Gastroesophageal sphincter (tissue), 4 donors: ENCODE measurements at regions not wholly inside any gene's neighbourhood (a gene's known extent, or its start where the extent isn't known, plus 50 kb on each side); places are given as distances from the start of the nearest gene placed in this dataset.

Experiments used
- ATAC-seq: fragments of 150-250 bp; one replicate; pipeline ENCODE4 v1.9.1; 2016; ENCODE audit warnings: mild to moderate bottlenecking, moderate library complexity
- H3K27ac ChIP-seq, 4 donors: fragments of 200-600 bp; sonication (generic) in 3 of 4; 1 replicate in 3 of 4; 2 replicates in 1 of 4; pipeline ENCODE4 v1.5.1; 2016 to 2019
- H3K27me3 ChIP-seq: fragments of 200-600 bp; sonication (generic); one replicate; pipeline ENCODE4 v1.5.1; 2019
- H3K36me3 ChIP-seq, 2 donors: fragments of 200-600 bp; sonication (generic); one replicate each; pipeline ENCODE4 v1.5.1; 2019; ENCODE audit warnings: control low read depth in 1 of 2
- H3K4me1 ChIP-seq, 3 donors: fragments of 200-600 bp; sonication (generic); 1 replicate in 2 of 3; 2 replicates in 1 of 3; pipeline ENCODE4 v1.5.1; 2016 to 2019; ENCODE audit warnings: control low read depth in 2 of 3
- H3K4me3 ChIP-seq, 2 donors: fragments of 200-600 bp; sonication (generic); one replicate each; pipeline ENCODE4 v1.5.1; 2019; ENCODE audit warnings: mild to moderate bottlenecking in 1 of 2, moderate library complexity in 1 of 2
- H3K9me3 ChIP-seq, 3 donors: fragments of 200-600 bp; sonication (generic); one replicate each; pipeline ENCODE4 v1.5.1; 2017 to 2019; ENCODE audit warnings: control low read depth in 2 of 3
- CTCF ChIP-seq, 4 experiments: fragments of 200-600 bp in 2 of 4; fragments of 450-650 bp in 2 of 4; sonication (generic) in 1 of 4; IDR thresholded peaks; one replicate each; pipeline ENCODE4 v1.5.1; 2017 to 2019; ENCODE audit warnings: antibody characterized with exemption in 4 of 4, mild to moderate bottlenecking in 2 of 4, moderate library complexity in 2 of 4
- EP300 ChIP-seq: sonication (generic); formaldehyde crosslinking; IDR thresholded peaks from one replicate; pipeline ENCODE4 v1.6.1; 2017; ENCODE audit warnings: antibody characterized with exemption, mild to moderate bottlenecking
- POLR2A ChIP-seq, 2 donors: fragments of 450-650 bp; IDR thresholded peaks; one replicate each; pipeline ENCODE4 v1.6.1; 2017; ENCODE audit warnings: antibody characterized with exemption in 2 of 2, mild to moderate bottlenecking in 2 of 2, moderate library complexity in 1 of 2
- POLR2AphosphoS5 ChIP-seq: sonication (generic); formaldehyde crosslinking; IDR thresholded peaks from one replicate; pipeline ENCODE4 v1.6.1; 2017; ENCODE audit warnings: antibody characterized with exemption
- WGBS, 2 donors: methylation state at CpG; one replicate each; pipeline ENCODE4 v1.1.5; 2018; ENCODE audit warnings: low coverage in 1 of 2; 5-methylcytosine and 5-hydroxymethylcytosine counted together

GRCh38 chr6:159487636-159488035, 205.4 kb downstream of the SOD2 start:
- Histone ChIP-seq H3K36me3 (no peaks in the 10 kb centered on the region), H3K4me3 (no peak overlapping the region), H3K4me1 (peaks cover 5 to 16% (median 6%) of the 10 kb centered on the region in 3 donors), H3K9me3 (no peaks in the 10 kb centered on the region), H3K27ac (no peak overlapping the region), H3K27me3 (no peaks in the 10 kb centered on the region)
- 58 to 91% methylated on average over 2 of the region's 2 CpGs for WGBS, 2 donors
- no peak for ATAC-seq
- no peak for TF ChIP-seq POLR2A (IDR thresholded peaks at IDR 0.05)
- no peak for TF ChIP-seq POLR2AphosphoS5
- no peak for TF ChIP-seq EP300
- no peak for TF ChIP-seq CTCF (IDR thresholded peaks at IDR 0.05)

DNA sequence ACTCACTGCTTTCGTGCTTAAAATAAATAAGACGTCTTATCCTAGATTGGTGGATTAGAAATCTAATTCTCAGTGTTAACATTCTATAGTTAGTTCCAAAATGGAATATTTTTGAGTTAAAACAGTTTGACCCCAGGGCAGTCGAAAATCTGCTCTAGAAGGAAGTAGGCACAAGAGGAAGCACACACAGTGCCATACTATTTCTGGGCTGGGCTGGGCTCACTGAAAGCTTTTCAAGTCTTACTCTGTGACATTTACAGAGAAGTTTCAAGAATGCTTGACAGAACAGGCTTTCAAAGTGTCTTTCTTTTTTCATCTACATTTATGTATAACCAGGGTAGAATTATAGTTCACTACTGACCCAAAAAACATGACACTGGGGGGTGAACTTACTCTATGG, 209.8 kb downstream of the SOD2 start:
- WGBS, 2 donors: 59 to 78% methylated on average over 1 to 3 of the region's 3 CpGs
- no peak for TF ChIP-seq POLR2A (IDR thresholded peaks at IDR 0.05)
- TF ChIP-seq EP300: no peak
- TF ChIP-seq POLR2AphosphoS5: no peak
- TF ChIP-seq CTCF (IDR thresholded peaks at IDR 0.05): no peak
- Histone ChIP-seq H3K4me1 (no peaks in the 10 kb centered on the region), H3K27me3 (no peaks in the 10 kb centered on the region), H3K36me3 (no peaks in the 10 kb centered on the region), H3K9me3 (no peaks in the 10 kb centered on the region), H3K4me3 (no peak overlapping the region), H3K27ac (no peak overlapping the region)
- ATAC-seq: no peak

DNA sequence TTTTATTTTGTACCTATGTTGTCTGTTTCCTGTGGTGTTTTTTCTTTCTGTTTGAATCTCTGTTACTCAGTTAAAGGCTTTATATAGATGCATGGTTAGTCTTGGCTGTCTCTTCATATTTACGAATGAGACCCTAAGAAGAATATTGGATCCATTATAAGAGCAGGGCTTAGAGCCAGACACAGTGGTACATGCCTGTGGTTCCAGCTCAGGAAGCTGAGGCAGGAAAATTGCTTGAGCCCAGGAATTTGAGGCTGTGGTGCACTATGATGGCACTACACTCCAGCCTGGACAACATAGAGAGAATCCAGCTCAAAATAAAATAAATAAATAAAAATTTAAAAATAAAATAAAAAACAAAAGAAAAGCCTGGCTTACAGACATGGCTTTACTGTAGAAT, 211.1 kb downstream of the SOD2 start:
- Histone ChIP-seq H3K27me3 (no peaks in the 10 kb centered on the region), H3K27ac (no peak overlapping the region), H3K9me3 (no peaks in the 10 kb centered on the region), H3K36me3 (no peaks in the 10 kb centered on the region), H3K4me3 (no peak overlapping the region), H3K4me1 (no peaks in the 10 kb centered on the region)
- TF ChIP-seq EP300: no peak
- TF ChIP-seq CTCF (IDR thresholded peaks at IDR 0.05): no peak
- no peak for TF ChIP-seq POLR2AphosphoS5
- no peak for TF ChIP-seq POLR2A (IDR thresholded peaks at IDR 0.05)
- ATAC-seq: no peak
- WGBS, 2 donors: 100% methylated on average over 1 of the region's 1 CpG; no CpG with 5 or more reads in 1 of the 2 donors

- WGBS, 2 donors: 91 to 100% methylated on average over 6 to 8 of the region's 8 CpGs
- Histone ChIP-seq H3K36me3 (no peaks in the 10 kb centered on the region), H3K4me1 (no peaks in the 10 kb centered on the region), H3K9me3 (no peaks in the 10 kb centered on the region), H3K27ac (no peak overlapping the region), H3K4me3 (no peak overlapping the region), H3K27me3 (no peaks in the 10 kb centered on the region)
- TF ChIP-seq POLR2A (IDR thresholded peaks at IDR 0.05) (no peak), EP300 (no peak), CTCF (IDR thresholded peaks at IDR 0.05) (no peak), POLR2AphosphoS5 (no peak)
- no peak for ATAC-seq
Measured at GRCh38 chr6:159480471-159480870, 212.6 kb downstream of the SOD2 start.

GRCh38 chr6:159479146-159479545, 213.9 kb downstream of the SOD2 start:
- no peaks in the 10 kb centered on the region for H3K27me3 ChIP-seq
- TF ChIP-seq EP300: no peak
- no peak for TF ChIP-seq CTCF (IDR thresholded peaks at IDR 0.05)
- no peak for TF ChIP-seq POLR2AphosphoS5
- TF ChIP-seq POLR2A (IDR thresholded peaks at IDR 0.05): no peak
- no peak overlapping the region for H3K27ac ChIP-seq
- no peak overlapping the region for H3K4me3 ChIP-seq
- peaks cover 0 to 5% (median 0%) of the 10 kb centered on the region in 3 donors for H3K4me1 ChIP-seq
- H3K36me3 ChIP-seq: no peaks in the 10 kb centered on the region
- no peak for ATAC-seq
- H3K9me3 ChIP-seq: no peaks in the 10 kb centered on the region
